Kidney (tissue), 13 donors: ENCODE measurements at regions not wholly inside any gene's neighbourhood (a gene's known extent, or its start where the extent isn't known, plus 50 kb on each side); places are given as distances from the start of the nearest gene placed in this dataset.

Experiments used
- DNase-seq, 5 donors: peaks; one replicate each; pipeline ENCODE4 v3.0.0-alpha.2; 2013 to 2020
- FAIRE-seq: peaks from 2 replicates; lab custom pipeline; 2012; peaks lifted over from hg19 to GRCh38; lab: Jason Lieb, UNC
- H3K27ac ChIP-seq, 2 donors: one replicate each; pipeline ENCODE4 v1.7.0; 2013; ENCODE audit warnings: low read depth in 2 of 2, low read length in 2 of 2, inconsistent platforms in 1 of 2
- H3K27me3 ChIP-seq: one replicate; pipeline ENCODE4 v1.7.1; 2013; ENCODE audit warnings: low read length, inconsistent platforms; ENCODE audit not compliant: control insufficient read depth, insufficient read depth
- H3K36me3 ChIP-seq, 3 donors: one replicate each; pipeline versions ENCODE4 v1.7.0 to v1.7.1; 2013; ENCODE audit warnings: low read length in 3 of 3, control low read depth in 1 of 3, inconsistent platforms in 1 of 3; ENCODE audit not compliant: insufficient read depth in 3 of 3, control insufficient read depth in 2 of 3
- H3K4me1 ChIP-seq, 3 donors: one replicate each; pipeline versions ENCODE4 v1.7.0 to v1.7.1; 2013; ENCODE audit warnings: low read length in 3 of 3, inconsistent platforms in 1 of 3, low read depth in 1 of 3; ENCODE audit not compliant: control insufficient read depth in 2 of 3, insufficient read depth in 2 of 3
- H3K4me3 ChIP-seq, 3 donors: one replicate each; pipeline versions ENCODE4 v1.7.0 to v1.8.1; 2013; ENCODE audit warnings: low read length in 3 of 3, control low read depth in 1 of 3, inconsistent platforms in 1 of 3
- H3K9ac ChIP-seq, 3 donors: one replicate each; pipeline versions ENCODE4 v1.7.0 to v1.7.1; 2013; ENCODE audit warnings: low read length in 3 of 3, control low read depth in 1 of 3, inconsistent platforms in 1 of 3
- H3K9me3 ChIP-seq, 3 donors: one replicate each; pipeline versions ENCODE4 v1.7.0 to v1.7.1; 2013; ENCODE audit warnings: low read length in 3 of 3, control low read depth in 1 of 3, inconsistent platforms in 1 of 3; ENCODE audit not compliant: control insufficient read depth in 2 of 3, insufficient read depth in 1 of 3
- CTCF ChIP-seq: IDR thresholded peaks from 3 replicates; pipeline ENCODE4 v1.5.1; 2012; ENCODE audit warnings: mild to moderate bottlenecking, moderate library complexity, borderline replicate concordance; ENCODE audit not compliant: insufficient read depth; ENCODE audit errors: extremely low read depth
- intact Hi-C: fragments of 100-400 bp; cut with DNase I; formaldehyde crosslinking; loops from one replicate; pipeline ENCODE4 v1.11.1; 2022
- donor health status: control.
- donor health status: control.
- donor health status: control.
- donor health status: control.
- donor health status: control.
- donor health status: DM: yes; HTN: yes; CAD: no.
- donor health status: Normal renal cell carcinoma (clear cell type).

- no peak for FAIRE-seq
- TF ChIP-seq CTCF: no peak
- no peaks in the 10 kb centered on the region for H3K4me1 ChIP-seq
- no peak for DNase-seq
- H3K4me3 ChIP-seq: no peak overlapping the region
- no peaks in the 10 kb centered on the region for H3K9me3 ChIP-seq
- no peaks in the 10 kb centered on the region for H3K27me3 ChIP-seq
- H3K9ac ChIP-seq: no peak overlapping the region
- H3K27ac ChIP-seq: no peak overlapping the region
- intact Hi-C loops: no loop called here
- no peaks in the 10 kb centered on the region for H3K36me3 ChIP-seq
Observed at GRCh38 chrX:21166272-21166982, 207.8 kb upstream of the CNKSR2 start.

GRCh38 chrX:21167011-21167410, 207.2 kb upstream of the CNKSR2 start:
- intact Hi-C loops: no loop called here
- Histone ChIP-seq H3K9ac (no peak overlapping the region), H3K27me3 (no peaks in the 10 kb centered on the region), H3K9me3 (no peaks in the 10 kb centered on the region), H3K36me3 (no peaks in the 10 kb centered on the region), H3K4me3 (no peak overlapping the region), H3K4me1 (no peaks in the 10 kb centered on the region), H3K27ac (no peak overlapping the region)
- TF ChIP-seq CTCF: no peak
- FAIRE-seq (no peak), DNase-seq (no peak)

- FAIRE-seq: no peak
- Histone ChIP-seq H3K4me3 (no peak overlapping the region), H3K27me3 (no peaks in the 10 kb centered on the region), H3K9ac (no peak overlapping the region), H3K9me3 (no peaks in the 10 kb centered on the region), H3K36me3 (no peaks in the 10 kb centered on the region), H3K27ac (no peak overlapping the region), H3K4me1 (no peaks in the 10 kb centered on the region)
- DNase-seq: no peak
- TF ChIP-seq CTCF: no peak
- intact Hi-C loops: no loop called here
Observed at GRCh38 chrX:21167494-21167893, 206.7 kb upstream of the CNKSR2 start.
